ENCODE measurements at regions not wholly inside any gene's neighbourhood (a gene's known extent, or its start where the extent isn't known, plus 50 kb on each side); places are given as distances from the start of the nearest gene placed in this dataset.

GRCh38 chr9:129240581-129241211 lies 62.6 kb upstream of the IER5L start:
- Histone ChIP-seq H3K4me1 (ENCODE audit: control insufficient read depth, insufficient read depth, low read length, poor library complexity, severe bottlenecking) (peaks cover 30% of the 10 kb centered on the region), H3K4me3 (ENCODE audit: low read depth, low read length) (no peak overlapping the region), H3K27me3 (ENCODE audit: control insufficient read depth, insufficient read depth, low read length) (no peaks in the 10 kb centered on the region), H3K9me3 (ENCODE audit: control insufficient read depth in 2 of 2, low read length in 2 of 2) (no peaks in the 10 kb centered on the region), H3K27ac (ENCODE audit: insufficient read depth, low read length, poor library complexity, severe bottlenecking) (no peak overlapping the region), H3K36me3 (ENCODE audit: control insufficient read depth, insufficient read depth, low read length) (no peaks in the 10 kb centered on the region)
- H3K27me3 Mint-ChIP-seq = no peaks in the 10 kb centered on the region
- no peak for ATAC-seq (ENCODE audit: low read depth in 2 of 2)
- H3K9me3 Mint-ChIP-seq = no peaks in the 10 kb centered on the region
- peak overlapping the region in 1 of 4 donors; percentile 44 for H3K4me3 Mint-ChIP-seq
- H3K36me3 Mint-ChIP-seq = peaks cover 3% of the 10 kb centered on the region
- DNase-seq = no peak
- H3K27ac Mint-ChIP-seq = peak overlapping the region in 2 of 3 donors; percentile 79 to 80
- H3K4me1 Mint-ChIP-seq = peaks cover 4 to 57% (median 31%) of the 10 kb centered on the region in 4 donors

DNA sequence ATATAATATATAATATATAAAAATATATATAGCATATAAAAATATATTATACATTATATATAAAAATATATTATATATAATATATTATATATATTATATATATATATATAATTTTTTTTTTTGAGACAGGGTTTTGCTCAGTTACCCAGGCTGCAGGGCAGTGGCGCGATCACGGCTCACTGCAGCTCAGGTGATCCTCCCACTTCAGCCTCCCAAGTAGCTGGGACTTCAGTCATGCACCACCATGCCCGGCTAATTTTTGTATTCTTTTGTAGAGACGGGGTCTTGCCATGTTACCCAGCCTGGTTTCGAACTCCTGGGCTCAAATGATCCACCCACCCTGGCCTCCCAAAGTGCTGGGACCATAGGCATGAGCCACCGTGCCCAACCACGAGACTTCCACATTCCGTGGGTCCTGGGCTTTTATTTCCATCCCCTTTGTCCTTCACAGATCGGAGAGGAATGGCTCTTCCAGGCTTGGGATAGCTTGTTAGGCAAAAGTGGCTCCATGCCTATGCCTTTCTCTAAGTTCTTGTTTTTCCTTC lies 62.0 kb upstream of the IER5L start:
- ATAC-seq (ENCODE audit: low read depth in 2 of 2) (no peak), DNase-seq (no peak)
- H3K4me1 ChIP-seq (ENCODE audit: control insufficient read depth, insufficient read depth, low read length, poor library complexity, severe bottlenecking) = peaks cover 37% of the 10 kb centered on the region
- no peaks in the 10 kb centered on the region for H3K9me3 ChIP-seq (ENCODE audit: control insufficient read depth in 2 of 2, low read length in 2 of 2)
- no peaks in the 10 kb centered on the region for H3K27me3 ChIP-seq (ENCODE audit: control insufficient read depth, insufficient read depth, low read length)
- Mint-ChIP-seq H3K9me3 (no peaks in the 10 kb centered on the region), H3K4me1 (peaks cover 7 to 64% (median 37%) of the 10 kb centered on the region in 4 donors), H3K27ac (no peak overlapping the region), H3K27me3 (no peaks in the 10 kb centered on the region), H3K4me3 (no peak overlapping the region), H3K36me3 (peaks cover 3% of the 10 kb centered on the region)
- no peak overlapping the region for H3K27ac ChIP-seq (ENCODE audit: insufficient read depth, low read length, poor library complexity, severe bottlenecking)
- H3K4me3 ChIP-seq (ENCODE audit: low read depth, low read length) = no peak overlapping the region
- no peaks in the 10 kb centered on the region for H3K36me3 ChIP-seq (ENCODE audit: control insufficient read depth, insufficient read depth, low read length)

GRCh38 chr9:129237803-129238202 lies 59.7 kb upstream of the IER5L start:
- H3K4me1 ChIP-seq (ENCODE audit: control insufficient read depth, insufficient read depth, low read length, poor library complexity, severe bottlenecking) = peaks cover 46% of the 10 kb centered on the region
- H3K9me3 ChIP-seq (ENCODE audit: control insufficient read depth in 2 of 2, low read length in 2 of 2) = no peaks in the 10 kb centered on the region
- peak overlapping the region; percentile 75 for H3K27ac ChIP-seq (ENCODE audit: insufficient read depth, low read length, poor library complexity, severe bottlenecking)
- no peaks in the 10 kb centered on the region for H3K27me3 Mint-ChIP-seq
- H3K27me3 ChIP-seq (ENCODE audit: control insufficient read depth, insufficient read depth, low read length) = no peaks in the 10 kb centered on the region
- H3K4me3 Mint-ChIP-seq = peak overlapping the region; percentile 92 to 97 (median 94)
- peaks cover 7 to 80% (median 43%) of the 10 kb centered on the region in 4 donors for H3K4me1 Mint-ChIP-seq
- H3K36me3 ChIP-seq (ENCODE audit: control insufficient read depth, insufficient read depth, low read length) = no peaks in the 10 kb centered on the region
- ATAC-seq (ENCODE audit: low read depth in 2 of 2) (no peak), DNase-seq (no peak)
- H3K4me3 ChIP-seq (ENCODE audit: low read depth, low read length) = peak overlapping the region; percentile 68
- peak overlapping the region; percentile 97 to 98 (median 98) for H3K27ac Mint-ChIP-seq
- H3K36me3 Mint-ChIP-seq = peaks cover 5% of the 10 kb centered on the region
- H3K9me3 Mint-ChIP-seq = peaks cover 0 to 7% (median 2%) of the 10 kb centered on the region in 7 donors

- H3K9me3 Mint-ChIP-seq = peaks cover 0 to 9% (median 2%) of the 10 kb centered on the region in 7 donors
- peaks cover 5% of the 10 kb centered on the region for H3K36me3 Mint-ChIP-seq
- peak in 2 of 3 donors; percentile 34 to 67 for DNase-seq
- H3K9me3 ChIP-seq (ENCODE audit: control insufficient read depth in 2 of 2, low read length in 2 of 2) = no peaks in the 10 kb centered on the region
- H3K27me3 Mint-ChIP-seq = peaks cover 5% of the 10 kb centered on the region
- no peaks in the 10 kb centered on the region for H3K27me3 ChIP-seq (ENCODE audit: control insufficient read depth, insufficient read depth, low read length)
- H3K27ac Mint-ChIP-seq = peak overlapping the region; percentile 97 to 98 (median 98)
- H3K36me3 ChIP-seq (ENCODE audit: control insufficient read depth, insufficient read depth, low read length) = no peaks in the 10 kb centered on the region
- peak overlapping the region; percentile 75 for H3K27ac ChIP-seq (ENCODE audit: insufficient read depth, low read length, poor library complexity, severe bottlenecking)
- H3K4me1 ChIP-seq (ENCODE audit: control insufficient read depth, insufficient read depth, low read length, poor library complexity, severe bottlenecking) = peaks cover 46% of the 10 kb centered on the region
- ATAC-seq (ENCODE audit: low read depth in 2 of 2) = peak; percentile 62 to 68
- peak overlapping the region; percentile 92 to 97 (median 94) for H3K4me3 Mint-ChIP-seq
- peak overlapping the region; percentile 68 for H3K4me3 ChIP-seq (ENCODE audit: low read depth, low read length)
- H3K4me1 Mint-ChIP-seq = peaks cover 7 to 81% (median 42%) of the 10 kb centered on the region in 4 donors
Observed at GRCh38 chr9:129237164-129237611, 59.1 kb upstream of the IER5L start.

DNA sequence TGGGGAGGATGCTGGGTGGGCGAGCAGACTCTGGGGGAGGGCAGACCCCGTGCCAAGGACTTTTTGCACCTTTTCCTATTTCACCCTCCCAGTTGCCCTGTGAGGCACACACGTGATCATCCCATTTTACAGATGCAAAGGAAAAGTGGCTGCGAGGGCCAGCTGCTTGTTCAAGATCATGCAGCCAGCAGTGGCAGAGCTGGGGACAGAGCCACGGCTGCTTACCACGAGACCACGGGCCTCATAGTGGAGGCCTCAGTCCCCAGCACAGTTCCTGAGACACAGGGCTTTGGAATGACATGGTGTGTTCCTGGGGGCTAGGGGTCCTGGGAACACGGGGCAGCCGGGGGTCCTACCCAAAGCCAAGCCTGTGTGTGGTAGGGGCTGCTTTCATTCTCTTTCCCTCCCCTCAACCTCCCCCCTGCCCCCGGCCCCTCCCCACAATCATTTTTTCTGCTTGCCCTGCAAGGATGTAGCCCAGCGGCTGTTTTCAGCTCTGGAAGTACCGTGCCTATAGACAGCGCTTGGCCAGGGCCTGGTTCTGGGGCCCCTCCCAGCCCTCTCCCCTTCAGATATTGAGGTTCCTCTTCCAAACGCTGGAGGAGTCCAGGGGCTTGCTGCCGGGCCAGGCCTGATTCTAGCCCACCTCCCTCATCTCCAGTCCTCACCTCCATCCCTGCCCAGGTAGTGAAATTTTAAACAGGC lies 58.5 kb upstream of the IER5L start:
- H3K4me3 Mint-ChIP-seq = peak overlapping the region; percentile 92 to 97 (median 94)
- peaks cover 0 to 9% (median 2%) of the 10 kb centered on the region in 7 donors for H3K9me3 Mint-ChIP-seq
- peak overlapping the region; percentile 75 for H3K4me3 ChIP-seq (ENCODE audit: low read depth, low read length)
- peak overlapping the region; percentile 97 to 98 (median 98) for H3K27ac Mint-ChIP-seq
- ATAC-seq (ENCODE audit: low read depth in 2 of 2) (no peak), DNase-seq (peak in 2 of 3 donors; percentile 13 to 37)
- H3K27me3 Mint-ChIP-seq = peaks cover 5% of the 10 kb centered on the region
- H3K4me1 Mint-ChIP-seq = peaks cover 7 to 75% (median 42%) of the 10 kb centered on the region in 4 donors
- no peaks in the 10 kb centered on the region for H3K27me3 ChIP-seq (ENCODE audit: control insufficient read depth, insufficient read depth, low read length)
- H3K27ac ChIP-seq (ENCODE audit: insufficient read depth, low read length, poor library complexity, severe bottlenecking) = peak overlapping the region; percentile 75
- peaks cover 46% of the 10 kb centered on the region for H3K4me1 ChIP-seq (ENCODE audit: control insufficient read depth, insufficient read depth, low read length, poor library complexity, severe bottlenecking)
- H3K36me3 ChIP-seq (ENCODE audit: control insufficient read depth, insufficient read depth, low read length) = no peaks in the 10 kb centered on the region
- H3K9me3 ChIP-seq (ENCODE audit: control insufficient read depth in 2 of 2, low read length in 2 of 2) = no peaks in the 10 kb centered on the region
- H3K36me3 Mint-ChIP-seq = peaks cover 5% of the 10 kb centered on the region

DNA sequence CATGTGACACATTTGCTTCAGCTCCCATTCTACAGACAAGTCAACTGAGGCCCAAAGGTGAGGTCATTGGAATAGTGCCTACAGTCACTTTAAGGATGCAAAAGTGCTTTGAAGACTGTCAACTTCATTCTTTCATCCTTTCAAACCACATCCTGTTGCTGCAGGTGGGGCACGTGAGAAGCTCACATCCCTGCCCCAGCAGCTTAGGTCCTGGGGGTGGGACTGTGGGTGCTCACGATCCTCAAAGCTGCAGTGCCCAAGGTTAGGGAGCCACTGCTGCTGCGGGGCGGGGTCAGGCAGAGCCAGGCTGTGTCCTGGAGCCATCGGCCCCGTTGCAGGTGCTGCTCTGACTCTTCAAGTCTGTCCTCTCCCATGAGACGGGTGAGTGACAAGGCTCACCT lies 57.9 kb upstream of the IER5L start:
- H3K36me3 Mint-ChIP-seq = peaks cover 5% of the 10 kb centered on the region
- peak overlapping the region; percentile 75 for H3K27ac ChIP-seq (ENCODE audit: insufficient read depth, low read length, poor library complexity, severe bottlenecking)
- H3K4me1 ChIP-seq (ENCODE audit: control insufficient read depth, insufficient read depth, low read length, poor library complexity, severe bottlenecking) = peaks cover 46% of the 10 kb centered on the region
- peaks cover 7 to 69% (median 40%) of the 10 kb centered on the region in 4 donors for H3K4me1 Mint-ChIP-seq
- peak overlapping the region; percentile 96 to 98 (median 97) for H3K27ac Mint-ChIP-seq
- ATAC-seq (ENCODE audit: low read depth in 2 of 2) (peak; percentile 85), DNase-seq (peak; percentile 58 to 95 (median 80))
- no peaks in the 10 kb centered on the region for H3K9me3 ChIP-seq (ENCODE audit: control insufficient read depth in 2 of 2, low read length in 2 of 2)
- peaks cover 5% of the 10 kb centered on the region for H3K27me3 Mint-ChIP-seq
- no peaks in the 10 kb centered on the region for H3K36me3 ChIP-seq (ENCODE audit: control insufficient read depth, insufficient read depth, low read length)
- H3K27me3 ChIP-seq (ENCODE audit: control insufficient read depth, insufficient read depth, low read length) = no peaks in the 10 kb centered on the region
- H3K9me3 Mint-ChIP-seq = peaks cover 0 to 9% (median 2%) of the 10 kb centered on the region in 7 donors
- H3K4me3 Mint-ChIP-seq = peak overlapping the region; percentile 92 to 97 (median 94)
- H3K4me3 ChIP-seq (ENCODE audit: low read depth, low read length) = peak overlapping the region; percentile 75

DNA sequence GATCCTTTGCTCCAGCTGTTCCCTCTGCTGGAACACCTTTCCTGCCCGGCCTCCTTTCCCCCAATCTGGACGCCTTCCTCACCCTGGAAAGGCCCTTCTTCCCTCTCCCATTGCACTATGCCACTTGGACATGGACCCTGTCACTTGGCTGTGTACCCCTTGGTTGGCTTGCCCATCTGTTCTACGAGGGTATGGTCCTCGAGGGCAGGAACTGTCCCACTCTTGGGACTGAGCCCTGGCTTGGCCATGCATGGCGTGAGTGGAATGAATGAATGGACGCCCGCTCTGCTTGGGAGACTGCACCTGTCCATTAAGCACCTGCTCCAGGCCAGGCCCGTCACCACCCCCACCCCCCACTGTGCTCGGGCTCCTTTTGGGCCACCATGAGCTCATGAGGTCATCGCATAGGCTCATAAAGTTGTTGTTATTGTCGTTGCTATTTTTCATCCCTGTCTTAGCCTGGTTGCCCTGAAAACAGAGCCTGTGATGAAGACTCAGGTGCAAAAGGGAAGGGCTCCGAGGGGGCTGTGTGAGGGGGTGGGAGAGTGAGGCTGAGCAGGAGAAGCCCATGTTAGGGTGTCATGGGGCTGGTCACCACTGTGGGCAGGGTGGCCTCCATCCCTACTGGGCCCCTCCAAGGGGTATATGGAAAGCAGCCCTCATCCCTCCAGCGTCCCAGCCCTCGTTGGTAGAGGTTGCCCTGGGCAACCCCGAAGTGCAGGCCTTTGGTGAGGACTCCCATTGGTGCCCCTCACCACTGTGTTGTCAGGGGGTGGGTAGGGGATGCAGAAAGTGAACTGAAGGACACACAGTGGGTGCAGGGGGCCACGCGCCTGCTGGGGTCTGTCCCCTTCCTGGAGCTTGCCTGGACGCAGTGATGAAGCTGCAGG lies 57.2 kb upstream of the IER5L start:
- ATAC-seq (ENCODE audit: low read depth in 2 of 2) (no peak), DNase-seq (no peak)
- H3K36me3 Mint-ChIP-seq = peaks cover 5% of the 10 kb centered on the region
- H3K9me3 ChIP-seq (ENCODE audit: control insufficient read depth in 2 of 2, low read length in 2 of 2) = no peaks in the 10 kb centered on the region
- peak overlapping the region; percentile 92 to 97 (median 94) for H3K4me3 Mint-ChIP-seq
- no peaks in the 10 kb centered on the region for H3K27me3 ChIP-seq (ENCODE audit: control insufficient read depth, insufficient read depth, low read length)
- peaks cover 5% of the 10 kb centered on the region for H3K27me3 Mint-ChIP-seq
- peak overlapping the region; percentile 75 for H3K27ac ChIP-seq (ENCODE audit: insufficient read depth, low read length, poor library complexity, severe bottlenecking)
- H3K9me3 Mint-ChIP-seq = peaks cover 0 to 9% (median 2%) of the 10 kb centered on the region in 7 donors
- H3K4me1 Mint-ChIP-seq = peaks cover 7 to 64% (median 37%) of the 10 kb centered on the region in 4 donors
- H3K27ac Mint-ChIP-seq = peak overlapping the region; percentile 96 to 98 (median 97)
- no peaks in the 10 kb centered on the region for H3K36me3 ChIP-seq (ENCODE audit: control insufficient read depth, insufficient read depth, low read length)
- H3K4me3 ChIP-seq (ENCODE audit: low read depth, low read length) = peak overlapping the region; percentile 75
- H3K4me1 ChIP-seq (ENCODE audit: control insufficient read depth, insufficient read depth, low read length, poor library complexity, severe bottlenecking) = peaks cover 46% of the 10 kb centered on the region
